Endothelial cell of umbilical vein (primary cell): ENCODE measurements at regions not wholly inside any gene's neighbourhood (a gene's known extent, or its start where the extent isn't known, plus 50 kb on each side); places are given as distances from the start of the nearest gene placed in this dataset.

Source experiments
- CTCF ChIP-seq, 2 donors: IDR thresholded peaks; 1 replicate in 1 of 2; 2 replicates in 1 of 2; pipeline ENCODE4 v1.5.1; 2011; ENCODE audit warnings: low read length in 2 of 2, mild to moderate bottlenecking in 2 of 2, moderate library complexity in 2 of 2, control low read depth in 1 of 2, inconsistent platforms in 1 of 2, low read depth in 1 of 2; ENCODE audit not compliant: insufficient read depth in 1 of 2; ENCODE audit errors: extremely low read depth in 1 of 2
- EZH2 ChIP-seq: IDR thresholded peaks from 2 replicates; pipeline ENCODE4 v1.6.1; 2012; ENCODE audit warnings: borderline replicate concordance, low read depth, mild to moderate bottlenecking, moderate library complexity, low read length, inconsistent platforms; ENCODE audit not compliant: severe bottlenecking
- JUN ChIP-seq: IDR thresholded peaks from 2 replicates; pipeline ENCODE4 v1.6.1; 2011; ENCODE audit warnings: borderline replicate concordance, low read depth; ENCODE audit not compliant: insufficient read length, insufficient read depth
- POLR2A ChIP-seq: IDR thresholded peaks from 2 replicates; pipeline ENCODE4 v1.6.1; 2012; ENCODE audit warnings: low read depth, mild to moderate bottlenecking, control low read depth, low read length
- POLR2AphosphoS5 ChIP-seq: IDR thresholded peaks from 2 replicates; pipeline ENCODE4 v1.6.1; 2012; ENCODE audit warnings: low read depth, mild to moderate bottlenecking, control low read depth, low read length, moderate library complexity; ENCODE audit not compliant: insufficient read depth

GRCh38 chr22:27296091-27296675 lies 505.4 kb downstream of the MN1 start:
- TF ChIP-seq CTCF (IDR thresholded peaks at IDR 0.05; ENCODE audit: extremely low read depth in 1 of 2, insufficient read depth in 1 of 2, low read depth in 1 of 2, low read length in 2 of 2) (no peak), JUN (no peak), POLR2A (no peak), EZH2 (no peak), POLR2AphosphoS5 (no peak)
